AG04450 (cell line): ENCODE measurements at regions not wholly inside any gene's neighbourhood (a gene's known extent, or its start where the extent isn't known, plus 50 kb on each side); places are given as distances from the start of the nearest gene placed in this dataset.

Experiments
- CTCF ChIA-PET: fragments of 300-600, 350-600 bp; formaldehyde crosslinking; extraction: SDS; loops from one replicate; lab custom pipeline; 2022; ENCODE audit warnings: antibody characterized with exemption, inconsistent platforms; lab: Charles Lee
- POLR2A ChIA-PET: fragments of 350-600 bp; formaldehyde crosslinking; extraction: SDS; loops from one replicate; lab custom pipeline; 2021; ENCODE audit warnings: antibody characterized with exemption, inconsistent platforms; lab: Yijun Ruan, JAX
- DNase-seq: peaks from one replicate; pipeline ENCODE4 v3.0.0-alpha.2; 2011; ENCODE audit warnings: low read depth, low spot score
- H3K27ac ChIP-seq: one replicate; pipeline ENCODE4 v1.5.1; 2012; ENCODE audit warnings: low read depth, low read length, control low read depth
- H3K27me3 ChIP-seq: one replicate; pipeline ENCODE4 v1.6.0; 2012; ENCODE audit warnings: low read length; ENCODE audit not compliant: control insufficient read depth, insufficient read depth
- H3K4me3 ChIP-seq: 2 replicates; pipeline ENCODE4 v1.5.1; 2011; ENCODE audit warnings: mild to moderate bottlenecking, low read depth, low read length, control low read depth
- H3K9me3 ChIP-seq: 2 replicates; pipeline ENCODE4 v1.5.1; 2012; ENCODE audit warnings: low read length; ENCODE audit not compliant: control insufficient read depth, insufficient read depth
- TF ChIP-seq, protein P1 (sequence below): IDR thresholded peaks from 2 replicates; pipeline ENCODE4 v1.5.1; 2011; ENCODE audit warnings: low read depth, low read length, control low read depth, inconsistent platforms

GRCh38 chr2:239457586-239458445 is 57.0 kb upstream of the HDAC4 start:
- ChIA-PET POLR2A (no interaction called here), CTCF (no interaction called here)
- TF ChIP-seq, protein P1, sequence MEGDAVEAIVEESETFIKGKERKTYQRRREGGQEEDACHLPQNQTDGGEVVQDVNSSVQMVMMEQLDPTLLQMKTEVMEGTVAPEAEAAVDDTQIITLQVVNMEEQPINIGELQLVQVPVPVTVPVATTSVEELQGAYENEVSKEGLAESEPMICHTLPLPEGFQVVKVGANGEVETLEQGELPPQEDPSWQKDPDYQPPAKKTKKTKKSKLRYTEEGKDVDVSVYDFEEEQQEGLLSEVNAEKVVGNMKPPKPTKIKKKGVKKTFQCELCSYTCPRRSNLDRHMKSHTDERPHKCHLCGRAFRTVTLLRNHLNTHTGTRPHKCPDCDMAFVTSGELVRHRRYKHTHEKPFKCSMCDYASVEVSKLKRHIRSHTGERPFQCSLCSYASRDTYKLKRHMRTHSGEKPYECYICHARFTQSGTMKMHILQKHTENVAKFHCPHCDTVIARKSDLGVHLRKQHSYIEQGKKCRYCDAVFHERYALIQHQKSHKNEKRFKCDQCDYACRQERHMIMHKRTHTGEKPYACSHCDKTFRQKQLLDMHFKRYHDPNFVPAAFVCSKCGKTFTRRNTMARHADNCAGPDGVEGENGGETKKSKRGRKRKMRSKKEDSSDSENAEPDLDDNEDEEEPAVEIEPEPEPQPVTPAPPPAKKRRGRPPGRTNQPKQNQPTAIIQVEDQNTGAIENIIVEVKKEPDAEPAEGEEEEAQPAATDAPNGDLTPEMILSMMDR, result no peak
- DNase-seq, result no peak
- H3K9me3 ChIP-seq, result no peaks in the 10 kb centered on the region; the same call in 1 of the 2 replicates
- no peak overlapping the region for H3K4me3 ChIP-seq
- H3K27ac ChIP-seq, result no peak overlapping the region
- H3K27me3 ChIP-seq, result no peaks in the 10 kb centered on the region

DNA sequence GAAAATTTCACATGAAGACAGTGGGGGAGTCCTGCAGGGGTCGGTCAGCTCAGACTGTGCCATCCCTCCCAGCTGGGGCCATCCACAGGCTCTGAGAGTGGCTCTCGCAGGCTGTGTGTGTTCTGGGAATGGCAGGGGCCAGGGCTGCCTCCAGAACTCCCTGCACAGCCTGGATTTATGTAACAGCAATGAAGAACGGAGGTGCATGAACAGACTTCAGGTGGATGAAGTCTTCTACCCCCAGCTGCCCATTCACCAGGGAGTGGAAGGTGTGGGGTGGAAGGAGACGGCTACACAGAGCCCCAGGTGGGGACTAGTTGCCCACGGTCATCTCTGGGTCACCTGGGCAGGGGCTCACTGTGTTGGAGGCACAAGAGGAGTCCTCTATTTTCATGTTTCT is 56.1 kb upstream of the HDAC4 start:
- no peak overlapping the region for H3K4me3 ChIP-seq
- TF ChIP-seq, protein P1, result no peak
- DNase-seq, result no peak
- H3K27ac ChIP-seq, result no peak overlapping the region
- CTCF ChIA-PET, result no interaction called here
- no peaks in the 10 kb centered on the region; the same call in 1 of the 2 replicates for H3K9me3 ChIP-seq
- H3K27me3 ChIP-seq, result no peaks in the 10 kb centered on the region
- POLR2A ChIA-PET, result no interaction called here

DNA sequence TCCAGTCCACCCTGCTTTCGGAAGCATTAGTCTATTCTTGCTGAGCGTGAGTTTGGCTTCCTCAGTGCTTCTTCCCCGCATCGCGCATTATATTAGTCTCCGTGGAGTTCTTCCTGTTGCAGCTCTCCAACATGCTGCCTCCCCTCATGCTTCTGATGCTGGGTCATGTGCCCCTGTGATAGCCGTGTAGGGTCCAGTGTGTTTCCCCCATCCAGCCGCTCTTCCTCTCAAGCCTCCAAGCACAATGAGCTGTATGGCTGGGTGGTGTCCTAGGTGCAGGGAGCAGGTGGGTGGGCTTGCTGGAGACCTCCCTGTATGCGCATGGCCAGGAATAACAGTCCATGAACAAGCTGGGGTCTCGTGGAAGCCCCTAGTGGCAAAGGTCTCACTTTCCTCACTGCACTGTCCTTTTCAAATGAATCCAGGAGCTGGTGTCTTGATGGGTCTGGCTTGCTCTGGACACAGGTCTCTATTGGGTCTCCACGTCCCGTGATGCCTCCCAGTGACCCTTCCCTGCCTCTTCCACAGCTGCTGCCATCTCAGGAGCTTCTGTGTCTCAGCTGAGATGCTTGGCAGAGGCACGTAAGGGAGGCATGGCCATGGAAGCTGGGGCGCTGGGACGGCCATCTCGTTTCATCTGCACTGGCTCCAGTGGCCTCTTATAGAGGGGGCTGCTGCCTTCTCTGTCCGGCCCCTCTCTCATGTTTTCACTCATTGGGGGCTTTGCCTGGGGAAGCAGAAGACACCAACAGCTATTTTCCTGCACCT is 54.8 kb upstream of the HDAC4 start:
- CTCF ChIA-PET, result no interaction called here

DNA sequence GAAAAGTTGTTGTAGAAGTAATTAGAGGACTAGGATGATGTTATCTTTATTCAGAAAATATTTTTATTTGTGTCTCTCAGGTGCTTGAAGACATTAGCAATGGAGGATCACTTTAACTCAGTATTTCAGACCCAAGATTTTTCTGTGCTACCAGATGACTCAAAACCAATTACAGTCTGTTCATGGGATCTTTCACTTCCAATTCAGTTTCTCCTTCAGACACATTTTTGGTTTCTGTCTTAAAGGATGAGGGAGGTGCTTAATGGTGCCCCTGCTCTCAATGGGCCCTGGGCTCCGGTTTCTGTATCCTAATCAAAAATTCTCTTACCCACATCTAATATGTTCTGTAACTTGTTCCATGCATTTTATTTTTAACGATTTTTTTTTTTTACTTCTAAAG is 53.7 kb upstream of the HDAC4 start:
- H3K4me3 ChIP-seq, result no peak overlapping the region
- ChIA-PET CTCF (no interaction called here), POLR2A (no interaction called here)
- DNase-seq, result no peak
- no peak overlapping the region for H3K27ac ChIP-seq
- no peaks in the 10 kb centered on the region for H3K27me3 ChIP-seq
- TF ChIP-seq, protein P1, result no peak
- no peaks in the 10 kb centered on the region; the same call in 1 of the 2 replicates for H3K9me3 ChIP-seq

More for the DNA sequence above, 54.8 kb upstream of the HDAC4 start:
- TF ChIP-seq, protein P1, result no peak
- POLR2A ChIA-PET, result no interaction called here
- no peak overlapping the region for H3K27ac ChIP-seq
- no peak overlapping the region for H3K4me3 ChIP-seq
- H3K27me3 ChIP-seq, result no peaks in the 10 kb centered on the region
- DNase-seq, result no peak
- H3K9me3 ChIP-seq, result no peaks in the 10 kb centered on the region; the same call in 1 of the 2 replicates
